CD4-positive, alpha-beta T cell treated with Interleukin-2 at 100 ng/mL for 4 hours (primary cell): ENCODE measurements at regions not wholly inside any gene's neighbourhood (a gene's known extent, or its start where the extent isn't known, plus 50 kb on each side); places are given as distances from the start of the nearest gene placed in this dataset.
"Not testable (repeated sequence)": the region's sequence is repeated elsewhere in the genome, so short reads cannot be mapped to it uniquely, and the experiment has no call there.

Experiments used
- DNase-seq: peaks from one replicate; pipeline ENCODE4 v3.0.0-alpha.2; 2020; ENCODE audit warnings: low spot score

DNA sequence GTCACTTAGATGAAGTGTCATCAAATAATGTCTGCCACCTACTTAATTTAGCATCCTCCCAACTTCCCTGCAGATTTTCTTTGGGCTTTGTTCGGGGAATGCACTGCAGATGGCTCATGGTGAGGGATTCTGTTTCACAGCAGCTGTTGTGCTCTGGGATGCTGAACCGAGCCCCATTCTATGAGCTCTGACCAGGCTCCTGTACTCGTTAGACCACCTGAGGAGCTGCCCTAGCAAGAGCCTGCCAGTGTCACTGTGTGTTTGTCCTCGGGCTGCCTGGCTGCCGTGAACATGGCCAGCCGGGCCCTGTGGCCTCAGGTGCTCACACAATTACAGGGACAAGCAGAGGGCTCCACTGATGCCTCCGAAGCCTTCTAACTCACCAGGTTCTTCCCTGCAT, 238.8 kb upstream of the ECI2 start:
- no peak for DNase-seq

DNA sequence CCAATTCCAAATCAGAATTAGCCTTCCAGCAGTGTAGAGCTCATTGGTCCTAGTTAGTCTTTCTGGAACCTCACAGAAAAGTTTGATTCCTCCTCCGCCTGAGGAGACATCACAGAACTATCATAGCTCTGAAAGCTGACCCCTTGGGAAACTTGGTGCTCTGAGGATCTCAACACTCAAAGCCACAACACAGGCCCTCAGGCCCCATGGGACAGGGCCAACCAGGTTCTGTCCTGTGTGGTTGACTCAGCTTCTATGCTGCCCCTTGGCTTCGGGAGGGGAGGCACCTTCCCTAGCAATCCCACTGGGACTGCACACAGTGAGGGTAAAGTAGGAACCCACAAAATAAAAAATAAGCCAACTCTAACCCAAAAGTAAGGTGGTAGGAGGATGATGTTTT, 237.5 kb upstream of the ECI2 start:
- no peak for DNase-seq

DNA sequence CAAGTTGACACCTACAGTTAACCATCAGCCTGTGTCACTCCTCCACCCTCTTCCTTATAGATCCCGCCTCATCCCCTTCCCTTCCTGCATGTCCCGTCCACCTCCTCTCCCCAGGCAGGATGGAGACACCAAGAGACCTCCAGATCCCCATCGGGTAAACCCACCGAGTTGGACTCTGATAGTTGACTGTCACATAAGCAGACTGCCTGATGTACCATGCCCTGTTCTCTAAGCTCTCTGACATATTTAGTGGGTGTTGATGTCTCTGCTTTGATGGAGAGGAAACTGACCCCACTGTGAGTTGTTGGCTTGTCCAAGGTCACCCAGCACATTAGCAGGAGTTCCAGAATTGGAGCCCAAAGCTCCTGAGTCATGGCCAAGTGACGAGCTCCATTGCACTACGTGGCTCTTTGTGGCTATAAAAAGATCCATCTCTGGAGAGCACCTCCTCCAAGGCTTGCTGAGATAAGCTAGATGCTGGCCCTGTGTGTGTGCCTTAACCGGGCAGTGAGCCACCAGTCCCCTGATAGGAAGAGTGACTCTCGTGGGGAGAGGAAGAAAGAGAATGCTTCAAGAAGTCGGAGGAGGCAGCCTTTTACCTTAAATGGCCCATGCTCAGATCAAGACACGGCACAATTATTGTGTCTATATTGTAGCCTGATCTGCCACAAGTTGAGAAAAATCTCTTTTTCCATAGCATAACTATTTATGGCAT, 236.0 kb upstream of the ECI2 start:
- DNase-seq: no peak

DNA sequence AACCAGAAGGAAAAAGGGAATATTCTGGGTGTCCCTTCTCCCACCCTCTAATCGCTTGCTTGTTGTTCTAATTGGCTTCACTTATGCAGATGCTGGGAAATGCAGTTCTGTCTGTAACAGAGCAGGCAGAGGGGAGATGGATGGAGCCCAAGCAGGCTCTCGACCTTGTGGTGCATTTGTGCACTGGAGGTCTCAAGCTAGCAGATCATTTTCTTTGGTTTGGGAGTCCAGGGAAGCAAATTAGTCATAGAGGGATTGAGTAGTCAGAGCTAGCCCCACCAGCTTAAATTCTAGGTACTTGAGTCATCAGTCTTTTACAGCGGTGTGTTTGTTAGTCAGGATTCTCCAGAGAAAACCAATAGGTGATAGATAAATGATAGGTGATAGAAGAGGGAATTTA, 234.7 kb upstream of the ECI2 start:
- DNase-seq: no peak

DNA sequence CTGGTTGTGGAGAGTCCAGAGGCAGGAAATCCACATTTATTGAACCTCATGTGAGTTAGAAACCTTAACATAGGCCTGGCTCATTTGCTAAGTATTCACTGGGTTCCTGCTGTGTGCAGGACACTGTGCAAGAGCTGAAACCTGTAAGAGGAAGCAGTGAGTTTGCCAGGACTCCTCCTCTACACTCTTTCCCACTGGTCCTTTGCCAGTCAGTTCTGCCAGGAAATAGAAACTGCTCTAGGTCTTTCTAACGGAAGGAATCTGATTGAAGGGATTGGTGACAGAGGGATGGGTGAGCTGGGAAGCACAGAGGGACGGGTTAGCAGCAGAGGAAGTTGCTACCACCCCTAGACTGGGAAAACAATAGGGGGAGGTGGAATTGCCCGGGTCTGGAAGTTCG, 234.2 kb upstream of the ECI2 start:
- no peak for DNase-seq

DNA sequence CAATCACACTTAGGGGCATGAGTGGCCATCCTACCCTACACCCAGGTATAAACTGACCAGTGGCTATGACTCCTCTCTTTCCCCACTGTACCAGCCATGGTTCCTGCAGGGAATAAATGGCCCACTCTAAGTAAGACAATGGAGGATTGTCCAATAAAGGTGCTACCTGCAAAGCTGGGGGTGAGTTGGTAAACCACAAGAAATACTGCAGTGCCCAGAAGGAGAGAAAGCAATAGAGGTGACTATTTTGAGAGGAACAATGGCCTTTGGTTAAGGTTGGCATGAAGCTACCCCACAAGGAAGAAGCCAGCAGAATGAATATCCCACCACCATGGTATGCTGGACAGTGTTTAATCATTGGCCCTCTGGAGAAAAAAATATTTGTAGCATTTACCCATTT, 233.3 kb upstream of the ECI2 start:
- no peak for DNase-seq

DNA sequence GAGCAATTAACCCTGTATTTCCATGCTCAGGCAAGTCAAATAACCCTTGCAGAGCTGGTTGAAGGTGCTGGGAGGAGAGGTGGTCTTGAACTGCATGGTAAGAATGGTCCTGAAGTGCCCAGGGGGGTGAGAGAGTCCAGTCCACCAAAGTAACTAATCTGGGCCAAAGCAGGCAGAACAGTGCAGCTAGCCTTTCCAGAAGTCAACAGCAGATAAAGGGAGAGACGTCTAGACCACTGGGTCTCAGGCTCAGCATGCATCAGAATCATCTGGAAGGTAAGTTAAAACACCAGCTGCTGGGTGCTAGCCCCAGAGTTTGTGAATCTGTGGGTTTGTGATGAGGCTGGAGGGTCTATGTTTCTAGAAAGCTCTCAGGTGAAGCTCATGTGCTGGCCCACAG, 232.3 kb upstream of the ECI2 start:
- DNase-seq: no peak

DNA sequence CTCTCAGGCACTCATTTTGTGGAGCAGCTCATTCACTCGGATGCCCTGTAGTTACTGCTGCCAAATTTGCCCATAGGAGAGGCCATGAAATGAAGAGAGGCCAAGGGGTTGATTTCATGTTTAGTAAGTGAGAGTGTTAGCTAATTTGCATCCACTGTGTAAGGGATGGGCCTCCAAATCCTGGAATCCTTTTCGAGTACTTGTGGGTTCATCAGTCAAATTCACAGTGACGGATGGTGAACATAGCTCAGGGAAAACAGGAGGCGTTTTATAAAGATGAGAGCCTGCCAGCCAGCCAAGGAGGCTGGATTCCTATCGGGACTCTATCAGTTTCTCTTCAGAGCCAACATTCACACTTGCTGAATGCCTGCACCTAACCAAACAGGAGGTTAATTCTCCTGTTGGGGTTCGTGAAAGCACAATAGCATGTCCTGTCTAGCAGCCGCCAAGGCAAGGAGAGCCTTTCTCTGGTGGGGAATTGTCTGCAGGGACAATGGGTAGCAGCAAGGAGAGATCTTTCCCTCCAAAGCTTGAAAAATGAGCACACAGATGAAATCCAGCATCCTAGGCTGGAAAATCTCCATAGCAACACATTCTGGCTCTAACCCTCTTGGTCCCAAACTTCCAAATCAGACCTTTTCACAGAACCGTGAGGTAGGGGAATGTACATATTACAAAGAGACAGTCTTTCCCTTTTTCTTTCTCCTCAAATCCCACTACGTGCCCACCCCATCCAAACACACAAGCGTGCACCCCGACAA, 231.4 kb upstream of the ECI2 start:
- no peak for DNase-seq

DNA sequence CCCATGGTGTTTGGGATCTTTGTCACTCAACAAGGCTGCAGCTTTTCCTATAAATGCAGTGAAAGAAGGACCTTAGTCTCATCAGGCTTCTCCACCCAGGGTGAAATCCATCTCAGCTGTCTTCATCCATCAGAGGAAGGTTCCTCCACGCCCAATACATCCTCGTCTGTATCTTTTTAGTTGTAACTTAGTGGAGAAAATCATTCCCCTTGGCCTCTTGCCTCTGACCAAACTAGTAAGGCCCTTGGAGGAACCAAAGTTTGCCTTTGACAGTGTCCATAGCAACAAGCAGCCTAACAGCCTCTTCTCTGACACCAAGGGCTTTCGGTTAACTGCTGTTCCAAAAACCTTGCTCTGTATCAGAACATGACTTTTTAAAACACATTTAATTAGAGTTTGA, 230.3 kb upstream of the ECI2 start:
- no peak for DNase-seq

DNA sequence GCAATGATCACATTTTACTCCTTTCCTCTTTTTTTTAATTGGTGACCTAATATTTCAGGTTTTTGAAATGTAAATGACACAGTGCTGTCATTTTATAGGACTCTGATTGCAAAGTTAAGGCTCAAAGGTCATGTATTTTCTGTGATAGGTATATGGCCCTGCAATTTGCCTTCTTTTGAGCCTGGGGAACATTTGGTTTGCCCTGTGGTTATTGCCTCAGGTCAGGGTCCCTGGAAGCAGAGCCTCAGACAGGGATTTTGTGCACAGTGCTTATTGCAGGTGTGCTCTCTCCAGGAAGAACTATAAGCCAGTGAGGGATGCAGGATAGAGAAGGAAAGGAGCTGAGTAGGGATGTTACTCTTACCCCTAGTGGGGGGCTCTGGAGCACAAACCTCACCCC, 229.3 kb upstream of the ECI2 start:
- DNase-seq: no peak

DNA sequence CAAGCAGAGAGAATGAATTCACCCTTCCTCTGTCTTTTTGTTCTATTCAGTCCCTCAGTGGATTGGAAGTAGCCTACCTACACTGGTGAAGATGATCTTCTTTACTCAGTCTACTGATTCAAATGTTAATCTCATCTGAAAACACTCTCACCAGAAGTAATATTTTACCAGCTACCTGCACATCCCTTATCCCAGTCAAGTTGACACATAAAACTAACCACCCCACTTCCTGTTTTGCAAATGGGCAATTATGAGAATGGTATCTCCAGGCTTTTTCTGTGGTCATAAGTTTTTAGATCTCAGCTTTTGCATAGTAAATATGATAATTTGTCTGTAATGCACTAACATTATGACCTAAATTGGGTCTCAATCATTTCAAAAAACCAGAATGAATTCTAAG, 228.8 kb upstream of the ECI2 start:
- DNase-seq: no peak

DNA sequence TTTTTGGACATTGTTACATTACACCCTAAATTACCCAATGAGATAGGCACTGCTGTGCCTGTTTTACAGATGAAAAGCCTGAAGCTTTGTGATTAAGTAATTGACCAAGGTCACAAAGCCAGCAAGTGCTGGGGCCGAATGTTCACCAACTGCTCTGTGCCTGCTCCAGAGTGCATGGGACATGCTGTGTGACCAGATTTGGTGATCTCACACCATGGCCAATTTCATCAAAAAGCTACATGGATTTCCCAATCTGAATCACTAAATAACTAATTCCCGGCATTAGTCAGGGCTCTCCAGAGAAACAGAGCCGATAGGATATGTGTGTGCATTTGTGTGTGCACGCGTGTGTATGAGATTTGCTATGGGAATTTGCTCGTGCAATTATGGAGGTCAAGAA, 228.3 kb upstream of the ECI2 start:
- no peak for DNase-seq

DNA sequence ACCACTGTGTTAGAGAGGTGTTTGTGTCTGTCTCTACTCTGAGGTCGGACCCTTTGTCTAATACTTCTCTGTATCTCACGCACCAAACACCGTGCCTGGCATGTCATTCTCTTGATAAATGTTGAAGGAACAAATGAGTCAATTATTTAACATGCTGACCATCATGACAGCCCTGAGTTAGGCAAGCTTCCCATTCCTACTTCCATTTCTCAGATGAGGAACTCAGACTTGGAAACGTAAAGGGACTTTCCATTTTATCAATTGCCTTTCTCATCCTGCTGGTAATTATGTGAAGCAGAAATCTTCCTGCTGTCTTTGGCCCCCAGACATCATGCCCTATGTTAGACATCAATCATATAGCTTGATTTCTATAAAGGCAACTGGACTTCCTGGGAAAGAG, 227.0 kb upstream of the ECI2 start:
- DNase-seq: no peak

DNA sequence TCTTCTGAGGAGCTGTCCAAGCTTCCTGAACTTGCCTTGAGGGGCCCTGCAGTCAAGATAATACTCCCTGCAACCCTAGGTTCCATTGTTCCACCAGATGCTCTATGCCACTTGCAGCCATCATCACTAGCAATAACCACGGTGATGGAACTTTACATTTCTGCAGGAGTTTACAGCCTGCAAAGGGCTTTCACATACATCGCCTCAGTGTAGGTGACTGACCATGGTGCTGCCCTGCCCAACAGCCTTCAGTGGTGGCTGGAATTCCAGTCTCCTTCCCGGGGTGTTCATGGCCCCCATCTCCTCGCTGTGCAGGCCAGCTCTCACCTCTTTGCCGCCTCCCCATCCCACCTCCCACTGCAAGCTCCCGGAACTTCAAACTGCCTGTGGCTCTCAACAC, 225.5 kb upstream of the ECI2 start:
- DNase-seq: no peak

DNA sequence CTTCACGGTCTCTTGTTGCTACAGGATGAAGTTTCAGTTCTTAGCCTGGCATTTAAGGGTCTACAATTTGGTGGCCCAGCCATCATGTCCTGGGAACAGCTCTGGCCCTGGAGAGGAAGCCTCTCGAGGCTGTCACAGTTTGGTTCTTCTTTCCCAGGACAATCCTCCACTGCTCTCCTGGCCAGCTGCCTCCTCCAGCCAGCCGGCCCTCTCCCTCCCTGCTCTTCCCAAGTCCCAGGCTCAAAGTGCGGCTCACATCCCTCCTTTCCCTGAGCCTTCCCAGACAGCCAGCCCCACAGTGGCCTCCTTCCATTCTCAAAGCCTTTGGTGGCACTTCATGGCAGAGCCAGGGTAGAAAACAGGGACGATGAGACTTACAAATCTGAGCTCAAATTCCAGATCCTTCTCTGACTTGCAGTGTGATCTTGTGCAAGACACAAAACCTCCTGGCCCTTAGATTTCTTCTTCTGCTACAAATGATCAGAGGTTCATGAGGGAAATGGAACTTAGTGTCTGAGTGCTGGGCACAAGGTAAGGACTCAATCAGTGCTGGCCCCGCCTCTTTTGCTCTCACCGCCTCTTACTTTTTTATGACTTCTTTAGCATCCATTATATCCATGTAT, 223.8 kb upstream of the ECI2 start:
- DNase-seq: no peak

DNA sequence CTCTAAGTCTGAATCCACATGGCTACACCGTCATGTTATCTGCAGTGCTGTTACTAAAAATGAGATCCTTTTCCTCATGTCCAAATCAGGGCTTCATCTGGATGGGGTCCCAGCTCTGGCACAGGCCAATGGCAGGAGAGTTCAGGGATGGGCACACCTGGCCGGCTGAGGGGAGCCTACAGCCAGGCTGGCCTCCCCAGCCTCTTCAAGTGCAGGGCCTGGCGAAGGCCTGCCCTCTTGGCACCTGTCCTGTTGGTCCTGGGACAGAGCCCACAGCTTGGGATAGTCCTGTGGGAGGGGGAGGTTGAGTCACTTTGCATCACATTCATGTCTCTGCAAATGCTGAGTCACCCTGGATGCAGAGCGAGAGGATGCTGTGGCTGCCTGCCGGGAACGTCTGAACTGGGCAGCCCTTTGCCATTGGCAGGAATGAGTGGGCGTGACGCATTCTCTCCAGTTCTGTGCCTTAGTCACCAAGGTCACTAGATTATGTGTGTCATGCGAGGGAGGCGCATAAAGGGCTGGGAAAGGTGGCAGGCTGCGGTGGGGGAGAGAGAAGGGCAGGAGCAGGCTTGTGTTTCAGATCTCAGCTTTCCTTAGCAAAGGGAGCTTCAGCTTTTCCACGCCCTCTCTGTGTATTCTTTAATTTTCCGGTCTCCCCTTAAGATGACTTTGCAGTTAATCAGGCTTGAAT, 223.2 kb upstream of the ECI2 start:
- no peak for DNase-seq

DNA sequence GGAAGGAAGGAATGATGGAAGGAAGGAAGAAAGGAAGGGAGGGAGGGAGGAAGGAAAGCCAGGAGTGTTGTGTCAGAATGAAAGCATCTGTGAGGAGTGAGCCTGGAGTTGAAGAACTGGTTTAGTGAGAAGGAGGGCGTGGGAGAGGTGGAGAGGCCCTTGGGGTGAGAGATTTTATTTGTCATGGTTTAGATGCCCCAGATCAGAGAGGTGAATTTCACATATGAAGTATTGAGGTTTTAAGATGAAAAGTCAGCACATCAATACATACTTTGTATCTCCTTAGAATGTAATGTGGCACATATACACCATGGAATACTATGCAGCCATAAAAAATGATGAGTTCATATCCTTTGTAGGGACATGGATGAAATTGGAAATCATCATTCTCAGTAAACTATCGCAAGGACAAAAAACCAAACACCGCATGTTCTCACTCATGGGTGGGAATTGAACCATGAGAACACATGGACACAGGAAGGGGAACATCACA, 222.3 kb upstream of the ECI2 start:
- DNase-seq: not testable (repeated sequence)

DNA sequence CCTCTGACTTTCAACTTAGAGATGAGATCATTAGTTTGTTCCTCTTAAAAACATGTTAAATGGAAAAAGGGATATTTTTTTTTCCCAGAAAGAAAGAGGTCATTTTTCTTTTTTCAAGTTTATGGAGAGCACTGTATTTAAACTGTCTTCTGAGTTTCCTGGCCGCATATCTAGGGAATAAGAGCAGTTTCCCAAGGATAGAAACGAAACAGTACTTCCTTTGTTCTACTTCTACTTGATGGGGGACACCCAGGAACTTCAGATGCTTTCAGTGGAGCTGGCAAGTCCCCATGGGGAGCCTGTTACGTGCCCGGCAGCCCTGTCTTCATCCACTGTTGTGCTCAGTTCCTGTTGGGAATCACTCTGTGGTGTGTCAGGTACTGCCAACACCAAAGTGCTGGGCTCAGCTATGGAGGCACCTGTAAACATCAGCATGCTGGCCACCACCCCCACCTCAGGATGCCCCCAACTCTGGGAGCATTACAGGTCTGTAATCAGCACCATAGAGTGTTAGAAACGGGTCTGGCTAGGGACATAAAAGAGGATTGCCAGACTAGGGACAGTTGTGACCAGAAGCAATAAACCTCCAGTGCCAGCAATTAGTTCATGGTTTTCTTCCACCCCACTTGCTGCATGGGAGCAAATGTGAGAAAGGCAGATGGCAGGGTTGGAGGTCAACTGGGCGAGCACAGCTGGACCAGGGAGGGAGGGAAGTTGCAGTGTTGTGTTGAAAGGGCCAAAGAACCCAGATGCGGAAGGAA, 221.7 kb upstream of the ECI2 start:
- no peak for DNase-seq

DNA sequence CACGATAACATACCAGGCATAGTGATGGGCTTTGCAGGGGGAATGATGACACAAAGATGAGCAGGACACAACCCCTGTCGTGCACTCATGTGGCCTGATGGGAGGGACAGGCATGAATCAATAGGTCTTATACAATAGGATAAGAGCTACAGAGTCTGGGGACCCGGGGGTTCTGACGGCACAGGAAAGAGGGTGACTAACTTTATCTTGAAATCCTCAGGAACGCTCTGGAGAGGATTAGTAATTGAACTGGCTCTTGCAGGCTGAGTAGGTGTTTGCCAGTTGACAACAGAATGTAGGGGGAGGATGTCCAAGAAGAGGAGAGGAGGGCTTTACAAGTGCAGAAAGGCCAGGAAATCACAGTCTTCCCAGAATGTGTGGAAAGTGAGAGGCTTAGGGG, 219.9 kb upstream of the ECI2 start:
- DNase-seq: no peak

DNA sequence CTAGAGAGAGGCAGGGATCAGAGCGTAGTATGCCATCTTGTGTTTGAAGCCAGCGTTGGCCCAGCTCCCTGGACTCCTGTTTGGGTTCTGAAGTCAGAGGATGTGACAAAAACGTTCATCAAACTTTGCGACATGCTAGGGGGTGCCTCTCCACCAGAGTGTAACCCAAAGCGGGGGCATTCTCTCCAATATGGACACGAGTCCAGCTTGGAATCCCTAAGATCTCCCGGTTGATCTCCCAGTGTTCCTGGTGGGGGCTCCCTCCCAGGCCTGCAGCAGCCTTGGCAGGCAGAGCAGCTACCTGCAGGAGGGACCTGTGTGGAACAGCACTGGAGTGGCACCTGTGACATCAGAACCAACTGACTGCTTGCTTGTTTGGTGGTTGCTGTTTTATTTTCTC, 218.8 kb upstream of the ECI2 start:
- DNase-seq: no peak

DNA sequence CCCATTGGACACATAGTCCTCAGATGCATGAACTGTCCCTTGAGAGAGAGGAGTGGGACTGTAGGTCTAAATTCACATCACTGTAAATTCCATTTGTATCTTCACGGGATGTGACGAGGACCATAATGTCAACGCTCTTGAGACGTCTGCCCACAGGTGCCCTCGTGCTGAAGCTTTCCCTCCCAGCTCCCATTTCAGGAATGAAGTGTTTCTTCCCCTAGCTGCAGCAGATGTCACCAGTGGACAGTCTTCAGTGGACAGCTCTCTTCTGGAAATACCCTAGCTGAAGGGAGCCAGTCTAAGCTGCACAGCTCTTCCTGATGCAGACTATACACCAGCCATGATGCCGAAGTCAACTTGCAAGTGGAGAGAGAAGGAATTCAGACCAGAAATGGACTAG, 217.4 kb upstream of the ECI2 start:
- no peak for DNase-seq

DNA sequence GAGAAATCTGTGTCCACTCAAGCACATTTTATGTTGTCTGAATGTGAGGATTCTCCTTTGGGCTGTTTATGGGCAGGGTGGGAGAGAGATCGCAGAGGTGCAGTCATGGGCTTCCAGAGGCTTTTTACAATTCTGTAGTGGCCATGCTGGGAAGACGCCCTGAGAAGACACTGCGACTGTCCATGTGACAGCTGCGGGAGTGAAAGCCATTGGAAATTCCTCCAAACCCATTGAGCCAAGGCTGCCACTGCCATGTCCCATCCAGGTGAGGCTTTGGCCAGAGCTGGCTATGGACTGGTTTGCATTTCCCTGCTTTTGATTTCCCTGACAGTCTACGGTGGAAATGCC, 216.9 kb upstream of the ECI2 start:
- no peak for DNase-seq
